ENCODE measurements at regions not wholly inside any gene's neighbourhood (a gene's known extent, or its start where the extent isn't known, plus 50 kb on each side); places are given as distances from the start of the nearest gene placed in this dataset.

DNA sequence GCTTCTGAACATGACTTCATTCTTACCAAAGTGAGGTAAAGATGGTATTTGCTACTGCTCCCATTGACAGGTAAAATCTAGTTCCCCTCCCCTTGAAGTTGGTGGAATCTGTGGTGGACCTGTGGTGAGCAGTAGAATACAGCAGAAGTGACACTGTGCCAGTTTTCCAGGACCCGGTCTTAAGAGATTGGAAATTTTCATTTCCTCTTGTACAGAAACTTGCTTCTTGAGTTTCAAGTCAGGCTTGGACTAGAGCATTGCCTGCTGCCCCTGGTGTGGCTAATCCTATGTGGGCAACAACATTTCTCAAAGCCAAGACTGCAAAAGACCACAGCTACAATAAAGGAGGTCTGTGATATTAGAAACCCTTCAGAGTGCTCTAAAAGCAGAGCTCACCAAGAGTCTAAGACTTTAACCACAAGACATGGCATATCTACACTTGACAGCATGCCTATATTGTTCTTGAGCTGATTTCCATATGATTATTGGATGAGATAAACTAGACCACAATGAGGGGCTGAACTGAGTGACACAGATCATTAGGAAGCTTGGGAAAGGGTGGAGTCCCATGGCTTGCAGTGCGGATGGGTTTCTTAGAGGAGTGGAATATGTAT, 458.1 kb downstream of the BCL11A start:
- DNase-seq (ENCODE audit: low read depth) = no peak
- TF ChIP-seq, protein P1, sequence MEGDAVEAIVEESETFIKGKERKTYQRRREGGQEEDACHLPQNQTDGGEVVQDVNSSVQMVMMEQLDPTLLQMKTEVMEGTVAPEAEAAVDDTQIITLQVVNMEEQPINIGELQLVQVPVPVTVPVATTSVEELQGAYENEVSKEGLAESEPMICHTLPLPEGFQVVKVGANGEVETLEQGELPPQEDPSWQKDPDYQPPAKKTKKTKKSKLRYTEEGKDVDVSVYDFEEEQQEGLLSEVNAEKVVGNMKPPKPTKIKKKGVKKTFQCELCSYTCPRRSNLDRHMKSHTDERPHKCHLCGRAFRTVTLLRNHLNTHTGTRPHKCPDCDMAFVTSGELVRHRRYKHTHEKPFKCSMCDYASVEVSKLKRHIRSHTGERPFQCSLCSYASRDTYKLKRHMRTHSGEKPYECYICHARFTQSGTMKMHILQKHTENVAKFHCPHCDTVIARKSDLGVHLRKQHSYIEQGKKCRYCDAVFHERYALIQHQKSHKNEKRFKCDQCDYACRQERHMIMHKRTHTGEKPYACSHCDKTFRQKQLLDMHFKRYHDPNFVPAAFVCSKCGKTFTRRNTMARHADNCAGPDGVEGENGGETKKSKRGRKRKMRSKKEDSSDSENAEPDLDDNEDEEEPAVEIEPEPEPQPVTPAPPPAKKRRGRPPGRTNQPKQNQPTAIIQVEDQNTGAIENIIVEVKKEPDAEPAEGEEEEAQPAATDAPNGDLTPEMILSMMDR (conservative IDR thresholded peaks at IDR 0.05; ENCODE audit: low read depth, low read length) = no peak
- no peak overlapping the region for H3K4me3 ChIP-seq (ENCODE audit: low read length)

DNA sequence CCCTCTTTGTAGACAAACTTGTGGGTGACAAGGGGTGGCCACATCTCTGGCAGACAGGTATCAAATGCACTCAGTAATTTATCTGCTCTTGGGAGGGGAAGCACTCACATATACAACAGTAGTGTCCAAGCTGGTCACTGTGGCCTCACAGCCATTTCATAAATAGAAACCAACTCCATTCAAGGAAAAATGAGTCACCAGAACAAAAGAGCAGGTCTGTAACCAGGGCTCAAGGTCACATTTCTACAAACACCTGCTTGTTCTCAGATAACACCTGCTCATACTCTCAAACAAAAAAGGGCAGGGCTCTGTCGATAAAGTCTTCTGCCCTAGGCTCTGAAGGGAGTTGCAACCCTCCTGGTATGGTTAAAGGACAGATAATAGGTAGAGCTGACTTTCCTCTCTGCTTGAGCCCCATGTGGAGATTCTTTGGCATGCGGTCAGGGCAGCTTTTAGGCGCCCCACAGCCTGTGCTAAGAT, 459.0 kb downstream of the BCL11A start:
- no peak overlapping the region for H3K4me3 ChIP-seq (ENCODE audit: low read length)
- TF ChIP-seq, protein P1 (conservative IDR thresholded peaks at IDR 0.05; ENCODE audit: low read depth, low read length) = no peak
- DNase-seq (ENCODE audit: low read depth) = no peak

DNA sequence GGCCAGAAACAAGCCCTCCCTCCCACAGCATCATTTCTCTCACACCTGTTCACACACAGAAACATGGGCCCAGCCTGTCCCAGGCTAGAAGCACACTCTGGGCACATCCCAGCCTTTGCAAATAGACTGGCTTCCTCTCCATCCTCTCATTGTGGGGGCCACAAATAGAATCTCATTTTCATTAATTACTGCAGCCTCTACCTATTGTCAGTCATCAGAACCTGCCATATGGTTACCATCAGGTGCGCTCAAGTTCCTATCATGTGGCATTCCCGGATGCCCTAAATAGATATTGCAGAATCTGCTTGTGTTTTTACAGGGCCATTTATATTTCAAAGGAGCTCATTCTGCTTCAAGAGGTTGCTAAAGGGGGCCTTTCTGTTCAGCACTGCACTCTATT, 460.7 kb downstream of the BCL11A start:
- no peak overlapping the region for H3K4me3 ChIP-seq (ENCODE audit: low read length)
- TF ChIP-seq, protein P1 (conservative IDR thresholded peaks at IDR 0.05; ENCODE audit: low read depth, low read length) = no peak
- no peak for DNase-seq (ENCODE audit: low read depth)

DNA sequence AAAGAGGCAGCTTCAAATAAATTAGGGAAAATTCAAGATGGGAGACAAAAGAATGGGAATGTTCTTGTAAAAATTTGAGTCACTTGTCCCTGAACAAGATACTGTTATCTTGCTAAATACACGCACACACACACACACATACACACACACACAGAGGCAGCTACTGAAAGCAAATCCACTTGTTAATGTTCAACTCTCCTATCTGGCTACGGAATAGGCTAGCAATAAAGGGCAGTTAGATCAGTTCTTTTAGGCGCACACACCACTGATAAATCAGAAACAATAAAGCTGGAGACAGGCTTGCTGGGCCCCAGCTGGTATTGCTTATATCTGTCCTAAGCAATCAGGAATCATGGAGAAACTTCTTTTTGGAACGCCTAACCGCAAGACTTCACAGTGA, 461.6 kb downstream of the BCL11A start:
- TF ChIP-seq, protein P1 (conservative IDR thresholded peaks at IDR 0.05; ENCODE audit: low read depth, low read length) = no peak
- DNase-seq (ENCODE audit: low read depth) = no peak
- no peak overlapping the region for H3K4me3 ChIP-seq (ENCODE audit: low read length)

DNA sequence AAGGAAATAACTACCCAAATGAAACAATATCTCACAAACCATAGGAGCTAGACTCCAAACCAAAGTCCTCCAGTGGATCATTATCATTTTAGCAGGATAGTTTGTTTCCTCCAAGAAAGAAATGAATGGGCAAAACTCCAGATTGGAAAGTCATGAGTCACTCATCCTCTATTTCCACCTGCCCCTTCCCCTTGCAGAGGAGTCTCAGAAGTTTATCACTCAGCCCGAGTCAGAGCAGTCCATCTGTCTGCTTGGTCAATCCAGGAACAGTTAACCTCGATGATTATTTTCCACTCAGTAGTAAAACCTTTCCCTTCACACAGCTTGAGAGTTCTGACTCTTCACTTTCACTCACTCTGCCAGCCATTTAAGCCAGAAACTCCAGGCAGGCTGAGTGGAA, 462.2 kb downstream of the BCL11A start:
- no peak for DNase-seq (ENCODE audit: low read depth)

DNA sequence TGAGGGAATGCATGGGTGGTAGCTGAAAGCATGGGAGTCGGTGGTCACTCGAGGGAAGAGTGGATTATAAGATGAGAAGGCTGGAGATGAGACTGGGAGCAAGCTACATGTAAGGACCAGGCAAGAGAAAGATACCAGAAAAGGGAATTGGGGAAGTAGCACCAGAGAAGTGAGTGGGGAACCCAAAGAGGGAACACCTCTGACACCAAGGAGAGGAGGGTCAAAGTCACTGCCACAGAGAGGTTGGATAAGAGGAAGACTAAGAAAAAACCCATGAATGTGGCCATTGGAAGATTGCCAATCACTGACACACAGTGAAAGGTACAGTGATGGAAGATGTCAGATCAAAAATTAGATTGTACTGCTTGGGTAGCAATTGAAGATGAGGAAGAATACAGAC, 473.9 kb downstream of the BCL11A start:
- no peak overlapping the region for H3K4me3 ChIP-seq (ENCODE audit: low read length)
- TF ChIP-seq, protein P1 (conservative IDR thresholded peaks at IDR 0.05; ENCODE audit: low read depth, low read length) = no peak
- no peak for DNase-seq (ENCODE audit: low read depth)

More for the DNA sequence above, 462.2 kb downstream of the BCL11A start:
- H3K4me3 ChIP-seq (ENCODE audit: low read length) = no peak overlapping the region
- TF ChIP-seq, protein P1 (conservative IDR thresholded peaks at IDR 0.05; ENCODE audit: low read depth, low read length) = no peak

DNA sequence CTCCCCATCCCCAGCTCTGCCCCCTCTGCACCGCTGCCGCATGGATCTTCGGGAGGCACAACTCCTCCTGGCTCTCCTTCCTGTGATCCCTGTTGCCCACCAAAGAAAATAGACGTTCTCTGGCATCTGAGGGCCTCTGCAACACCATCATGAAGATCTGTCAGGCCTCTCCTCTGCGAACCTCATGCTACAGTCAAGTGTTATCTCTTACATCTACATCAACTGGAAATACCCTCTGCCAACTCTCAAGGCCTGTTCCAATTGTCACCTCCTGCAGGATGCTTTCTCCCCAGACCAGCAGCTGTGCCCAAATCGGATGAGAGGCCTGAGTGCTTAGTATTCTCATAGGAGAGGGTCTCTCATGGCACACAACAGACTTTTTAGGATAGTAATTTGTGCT, 478.4 kb downstream of the BCL11A start:
- TF ChIP-seq, protein P1 (conservative IDR thresholded peaks at IDR 0.05; ENCODE audit: low read depth, low read length) = no peak
- no peak for DNase-seq (ENCODE audit: low read depth)
- H3K4me3 ChIP-seq (ENCODE audit: low read length) = no peak overlapping the region

All from retinal pigment epithelial cell (primary cell).